Adrenal gland (tissue), 5 donors: ENCODE measurements at regions not wholly inside any gene's neighbourhood (a gene's known extent, or its start where the extent isn't known, plus 50 kb on each side); places are given as distances from the start of the nearest gene placed in this dataset.

Experiments
- CTCF ChIP-seq, 6 experiments: fragments of 450-650 bp in 4 of 6; fragments of 200-600 bp in 2 of 6; sonication (generic) in 1 of 6; IDR thresholded peaks; 1 replicate in 5 of 6; 2 replicates in 1 of 6; pipeline versions ENCODE4 v1.5.1 to v1.8.0; 2016 to 2021; ENCODE audit warnings: antibody characterized with exemption in 6 of 6, mild to moderate bottlenecking in 2 of 6, moderate library complexity in 1 of 6
- POLR2A ChIP-seq, 2 donors: fragments of 450-650 bp; IDR thresholded peaks; one replicate each; pipeline ENCODE4 v1.6.1; 2017; ENCODE audit warnings: antibody characterized with exemption in 2 of 2, mild to moderate bottlenecking in 2 of 2, moderate library complexity in 1 of 2
- donor health status: DM: no; HTN: no; CAD: no.

- TF ChIP-seq CTCF (IDR thresholded peaks at IDR 0.05) (no peak), POLR2A (IDR thresholded peaks at IDR 0.05) (no peak)
Measured at GRCh38 chrX:106286053-106286650, 118.0 kb downstream of the PWWP3B start.
